ENCODE measurements at regions not wholly inside any gene's neighbourhood (a gene's known extent, or its start where the extent isn't known, plus 50 kb on each side); places are given as distances from the start of the nearest gene placed in this dataset.

GRCh38 chr17:77905266-77905665, 53.2 kb upstream of the TNRC6C start:
- no peak for DNase-seq

DNA sequence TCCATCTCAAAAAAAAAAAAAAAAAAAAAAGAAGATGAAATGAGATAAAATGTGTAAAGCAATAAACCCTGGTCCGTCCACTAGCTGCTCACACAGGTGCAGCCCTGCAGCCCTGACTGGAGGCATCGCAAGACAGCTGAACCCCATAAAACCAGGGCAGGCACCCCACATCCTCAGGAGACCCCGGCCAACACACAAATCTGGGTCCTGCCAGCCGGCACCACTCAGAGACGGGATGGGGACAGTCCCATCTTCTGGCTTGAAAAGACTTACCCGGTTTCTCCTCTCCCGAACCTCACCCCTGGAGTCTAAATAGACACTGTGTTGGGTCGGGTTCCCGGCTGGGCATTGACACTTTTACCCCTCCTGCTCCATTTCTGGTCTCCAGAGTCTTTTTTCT, 52.7 kb upstream of the TNRC6C start:
- no peak for DNase-seq

DNA sequence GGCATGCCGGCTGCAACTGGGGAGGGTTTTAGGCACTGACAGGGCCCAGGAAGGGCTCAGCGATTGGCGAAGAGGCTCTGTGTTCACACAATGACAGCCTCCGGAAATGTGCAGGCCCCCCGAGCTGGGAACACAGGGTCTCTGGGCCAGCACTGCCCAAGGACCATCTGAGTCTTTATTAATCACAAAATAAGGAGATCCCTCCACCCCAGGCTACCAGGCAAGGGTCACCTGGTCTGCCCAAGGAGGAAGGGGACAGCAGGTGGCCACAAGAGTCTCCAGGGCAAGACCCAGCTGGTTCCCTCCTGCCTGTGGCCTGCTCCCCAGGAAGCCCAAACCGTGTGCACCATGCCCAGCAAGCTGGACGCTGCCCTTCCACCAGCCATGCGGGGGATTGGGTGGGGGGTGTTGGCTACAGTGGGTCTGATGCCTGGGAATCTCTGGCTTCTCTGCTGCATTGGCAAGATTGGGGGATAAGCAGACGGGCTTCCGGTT, 52.1 kb upstream of the TNRC6C start:
- no peak for DNase-seq

- DNase-seq, result no peak
These were observed 50.7 kb upstream of the TNRC6C start for GRCh38 chr17:77907497-77908461.

DNA sequence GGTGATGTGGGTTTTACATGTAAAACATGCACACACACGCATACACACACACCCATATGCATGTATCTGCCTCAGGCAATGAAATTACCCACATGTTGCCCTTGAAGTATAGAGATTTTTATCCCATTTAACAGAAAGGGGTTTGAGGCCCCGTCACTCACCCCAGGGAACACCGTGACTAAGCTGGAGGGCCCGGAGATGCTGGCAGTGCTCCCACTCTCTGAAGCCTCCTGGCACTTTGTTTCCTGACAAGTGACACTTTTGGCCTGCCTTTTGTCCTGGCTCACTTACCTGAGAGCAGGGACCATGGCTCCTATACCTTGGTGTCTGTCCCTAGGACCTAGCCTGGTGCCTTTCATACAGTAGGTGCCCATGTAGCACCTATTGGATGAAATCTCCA, 50.0 kb upstream of the TNRC6C start:
- no peak for DNase-seq

All from NCI-H526 treated with DMSO at 0.1 percent for 48 hours (cell line).